NOMO-1 treated with DMSO at 0.1 percent for 48 hours (cell line): ENCODE measurements at regions not wholly inside any gene's neighbourhood (a gene's known extent, or its start where the extent isn't known, plus 50 kb on each side); places are given as distances from the start of the nearest gene placed in this dataset.
A peak's percentile ranks its signal among the peaks of the same experiment; 100 is the strongest.
"Not testable (repeated sequence)": the region's sequence is repeated elsewhere in the genome, so short reads cannot be mapped to it uniquely, and the experiment has no call there.

Source experiments
- DNase-seq: peaks from one replicate; lab custom pipeline; 2025; ENCODE audit not compliant: unreplicated experiment; lab: John Stamatoyannopoulos, UW

DNA sequence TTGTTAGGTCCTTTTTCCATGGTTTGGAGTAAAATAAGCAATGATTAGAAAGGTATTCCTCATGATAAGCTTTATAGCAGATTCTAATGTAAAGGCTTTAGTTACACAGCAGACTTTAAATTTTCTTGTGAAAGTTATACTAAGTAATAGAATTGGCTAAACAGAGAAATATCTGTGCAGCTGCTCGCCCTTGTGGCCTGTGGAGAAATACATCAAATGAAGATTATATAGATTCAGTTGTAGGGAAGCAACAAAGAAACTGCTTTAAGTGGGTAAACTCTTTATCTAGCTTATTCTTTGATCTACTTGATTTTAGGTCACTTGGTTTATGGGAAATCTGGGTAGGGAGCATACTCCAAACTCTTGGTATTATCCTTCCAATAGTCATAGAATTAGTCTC is 1269.7 kb upstream of the SPRY2 start:
- DNase-seq, result no peak

DNA sequence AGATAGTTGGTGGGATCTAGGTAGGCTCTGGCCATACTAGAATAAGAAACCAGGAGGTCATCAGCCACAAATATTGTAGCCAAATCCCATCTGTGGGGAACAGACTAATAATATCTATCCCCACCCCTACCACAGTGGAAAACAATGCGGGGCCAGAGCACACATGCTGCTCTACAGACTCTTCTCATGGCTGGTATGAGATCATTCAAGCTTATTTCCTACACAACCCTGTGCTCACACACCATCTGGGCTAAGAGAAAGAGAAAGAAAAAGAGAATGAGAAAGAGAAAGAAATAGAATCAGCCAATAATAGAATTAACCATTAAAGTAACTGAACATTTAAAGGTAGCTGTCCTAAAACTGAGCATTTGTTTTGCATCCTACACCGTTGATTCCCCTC is 1268.4 kb upstream of the SPRY2 start:
- DNase-seq, result no peak

GRCh38 chr13:81606074-81606473 is 1265.1 kb upstream of the SPRY2 start:
- no peak for DNase-seq

DNA sequence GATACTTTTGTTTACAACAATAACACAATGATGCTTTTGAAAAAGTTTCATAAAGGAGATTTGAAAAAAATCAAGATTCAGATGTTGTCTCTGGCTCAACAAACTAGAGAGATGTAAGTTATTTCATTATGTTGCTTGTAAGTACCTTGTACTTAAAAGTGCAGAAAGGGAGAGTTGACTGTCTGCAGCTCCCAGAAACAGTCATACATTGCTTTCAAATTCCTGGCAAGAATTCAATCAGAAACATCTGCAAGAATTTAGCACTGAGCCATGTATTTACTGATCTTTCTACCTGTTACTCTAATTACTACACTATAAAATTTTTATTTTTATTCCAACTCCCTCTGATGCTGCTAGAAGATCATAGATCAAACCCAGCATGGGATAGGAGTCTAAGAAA is 1261.3 kb upstream of the SPRY2 start:
- no peak for DNase-seq

GRCh38 chr13:81597101-81597500 is 1256.2 kb upstream of the SPRY2 start:
- no peak for DNase-seq

GRCh38 chr13:81596224-81596753 is 1255.4 kb upstream of the SPRY2 start:
- no peak for DNase-seq

DNA sequence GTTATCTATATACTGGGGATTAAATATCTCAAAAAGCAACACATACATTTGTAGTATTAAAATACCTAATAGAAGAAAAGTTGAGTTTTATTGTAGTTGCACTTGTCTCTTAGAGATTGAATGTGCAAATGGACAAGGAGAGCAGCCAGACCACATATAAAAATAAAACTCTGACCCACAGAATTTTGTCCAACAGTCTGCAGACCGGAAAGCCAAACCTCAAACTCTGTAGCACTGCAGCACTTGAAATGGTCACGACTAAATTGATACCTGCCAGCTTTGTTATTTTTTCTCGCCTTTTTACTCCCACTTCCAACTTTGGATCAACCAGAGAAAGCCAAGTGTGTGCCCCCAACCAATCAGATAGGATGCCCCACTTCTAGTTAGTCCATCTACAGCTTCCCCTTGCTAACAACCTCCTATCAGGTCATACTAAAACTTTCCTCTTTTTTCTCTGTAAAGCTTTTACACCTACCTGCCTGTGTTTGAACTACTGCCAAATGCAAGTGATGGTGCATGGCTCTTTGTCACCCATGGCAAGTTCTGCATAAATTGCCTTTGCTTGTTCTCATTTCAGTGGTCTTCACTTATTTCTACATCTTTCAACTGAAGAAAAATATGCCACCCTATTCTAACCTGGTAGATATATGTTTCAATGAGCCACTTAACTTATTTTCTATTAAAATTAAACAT is 1250.7 kb upstream of the SPRY2 start:
- DNase-seq, result no peak

DNA sequence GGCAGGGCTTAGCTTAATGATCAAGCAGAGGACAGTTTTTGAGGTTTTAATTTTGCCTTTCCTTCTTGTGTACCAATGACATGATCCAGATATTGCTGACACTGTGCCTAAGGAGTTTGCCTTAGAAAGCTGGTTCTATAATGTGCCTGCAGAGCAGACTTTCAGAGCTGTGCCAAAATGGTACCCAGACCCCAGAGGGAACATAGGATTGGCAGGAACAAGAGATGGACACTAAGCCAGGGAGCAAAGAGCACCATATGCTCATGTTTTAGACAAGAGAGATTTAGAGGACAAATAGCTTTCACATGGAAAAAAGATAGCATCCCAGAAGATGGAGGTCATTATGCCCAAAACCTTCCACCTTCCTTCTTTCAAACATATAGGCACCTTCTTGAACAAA is 1241.5 kb upstream of the SPRY2 start:
- DNase-seq, result no peak

DNA sequence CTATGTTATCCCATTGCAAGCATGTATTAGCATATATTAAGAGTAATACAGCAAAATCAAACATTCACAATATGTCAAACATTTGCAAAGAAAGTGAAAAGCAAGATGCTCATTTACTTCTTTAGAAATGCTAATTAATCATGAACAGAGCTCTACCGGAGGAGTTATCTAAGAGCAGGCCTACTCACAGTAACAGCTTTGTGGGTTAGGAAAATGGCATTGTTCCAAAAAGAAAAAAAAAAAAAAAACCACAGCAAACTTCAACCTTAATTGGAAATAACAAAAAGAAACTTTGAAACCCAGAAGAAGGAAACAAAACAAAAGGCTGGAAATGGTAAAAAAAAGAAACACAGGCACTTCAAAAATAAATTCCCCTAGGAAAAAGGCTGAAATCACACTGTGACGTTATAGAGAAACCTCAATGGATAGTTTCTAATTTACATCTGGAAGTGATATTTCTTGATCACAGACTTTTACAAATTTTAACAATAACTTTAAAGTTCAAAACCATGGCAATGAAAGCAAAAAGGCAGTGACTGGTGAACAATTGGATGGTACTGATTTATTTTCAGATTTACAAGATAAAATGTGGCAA is 1236.8 kb upstream of the SPRY2 start:
- DNase-seq, result no peak

GRCh38 chr13:81568824-81569223 is 1227.9 kb upstream of the SPRY2 start:
- no peak for DNase-seq

GRCh38 chr13:81565849-81566248 is 1224.9 kb upstream of the SPRY2 start:
- DNase-seq, result no peak

DNA sequence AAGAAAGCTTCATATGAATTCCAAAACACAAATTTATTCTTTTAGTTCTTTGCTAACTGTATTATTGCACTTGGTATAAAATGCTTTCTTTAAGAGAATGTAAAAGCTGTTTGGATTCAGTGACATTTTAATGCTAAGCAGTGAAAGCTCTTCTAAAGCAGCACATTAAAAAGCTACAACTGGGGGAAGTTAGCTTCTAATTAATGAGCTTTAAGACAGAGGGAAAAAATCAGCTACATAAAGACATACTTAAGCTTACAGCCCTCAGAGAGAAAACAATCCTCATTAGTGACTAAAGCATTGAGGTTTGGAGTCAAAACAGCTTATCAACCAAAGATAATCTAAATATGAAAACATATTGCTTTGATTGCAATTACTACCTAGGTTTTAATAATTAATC is 1222.2 kb upstream of the SPRY2 start:
- no peak for DNase-seq

- DNase-seq, result no peak
These were observed 1221.7 kb upstream of the SPRY2 start for GRCh38 chr13:81562598-81562997.

DNA sequence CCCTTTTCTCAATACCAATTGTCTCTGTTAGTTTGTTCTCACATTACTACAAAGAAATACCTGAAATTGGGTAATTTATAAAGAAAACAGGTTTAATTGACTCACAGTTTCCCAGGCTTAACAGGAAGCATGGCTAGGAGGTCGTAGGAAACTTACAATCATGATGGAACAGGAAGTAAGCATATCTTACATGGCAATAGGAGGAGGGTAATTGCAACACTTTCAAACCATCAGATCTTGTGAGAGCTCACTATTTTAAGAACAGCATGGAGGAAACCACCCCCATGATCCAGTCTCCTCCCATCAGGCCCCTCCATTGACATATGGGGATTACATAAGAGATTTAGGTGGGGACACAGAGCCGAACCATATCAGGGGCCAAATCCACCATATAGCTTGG is 1210.1 kb upstream of the SPRY2 start:
- peak; percentile 21 for DNase-seq

DNA sequence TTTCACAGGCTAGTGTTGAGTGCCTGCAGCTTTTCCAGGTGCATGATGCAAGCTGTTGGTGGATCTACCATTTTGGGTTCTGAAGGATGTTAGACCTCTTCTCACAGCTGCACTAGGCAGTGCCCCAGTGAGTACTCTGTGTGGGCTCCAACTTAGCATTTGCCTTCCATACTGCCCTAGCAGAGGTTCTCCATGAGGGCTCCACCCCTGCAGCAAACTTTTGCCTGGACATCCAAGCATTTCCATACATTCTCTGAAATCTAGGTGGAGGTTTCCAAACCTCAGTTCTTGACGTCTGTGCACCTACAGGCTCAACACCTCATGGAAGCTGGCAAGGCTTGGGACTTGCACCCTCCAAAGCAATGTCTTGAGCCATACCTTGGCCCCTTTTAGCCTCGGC is 1205.4 kb upstream of the SPRY2 start:
- not testable (repeated sequence) for DNase-seq

DNA sequence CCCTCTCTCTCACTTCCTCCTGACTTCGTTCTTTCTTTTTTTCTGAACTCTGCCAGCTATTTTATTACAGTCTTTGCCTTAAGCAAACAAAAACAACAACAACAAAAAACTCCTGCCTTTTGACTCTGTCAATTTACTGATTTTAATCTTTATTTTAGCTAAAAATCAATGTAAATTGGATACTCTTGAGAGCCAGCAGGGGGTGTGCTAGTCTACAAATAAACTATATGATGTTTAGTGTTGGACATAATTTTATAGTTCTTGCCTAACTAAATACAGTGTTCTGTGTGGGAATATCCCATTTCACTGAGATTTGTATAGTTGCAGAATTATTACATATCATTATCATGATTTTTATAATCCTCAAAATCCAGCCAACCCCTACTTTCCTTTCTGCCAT is 1199.9 kb upstream of the SPRY2 start:
- no peak for DNase-seq

GRCh38 chr13:81539643-81540150 is 1198.8 kb upstream of the SPRY2 start:
- no peak for DNase-seq

DNA sequence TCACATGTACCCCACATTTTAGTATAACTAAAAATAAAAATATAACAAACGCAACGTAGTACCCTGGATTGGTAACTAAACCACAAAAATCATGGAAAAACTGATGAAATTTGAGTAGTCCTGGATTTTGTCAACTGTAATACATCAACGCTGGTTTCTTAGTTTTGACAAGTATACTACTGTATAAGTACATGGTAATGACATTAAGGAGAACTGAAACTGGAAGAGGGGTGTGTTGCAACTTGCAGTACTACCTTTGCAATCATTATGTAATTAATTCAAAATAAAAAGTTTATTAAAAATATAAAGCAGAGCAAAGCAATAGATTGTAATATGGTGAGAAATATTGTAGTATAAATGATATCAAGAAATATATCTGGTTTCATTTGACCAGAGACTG is 1158.0 kb upstream of the SPRY2 start:
- DNase-seq, result peak; percentile 9

DNA sequence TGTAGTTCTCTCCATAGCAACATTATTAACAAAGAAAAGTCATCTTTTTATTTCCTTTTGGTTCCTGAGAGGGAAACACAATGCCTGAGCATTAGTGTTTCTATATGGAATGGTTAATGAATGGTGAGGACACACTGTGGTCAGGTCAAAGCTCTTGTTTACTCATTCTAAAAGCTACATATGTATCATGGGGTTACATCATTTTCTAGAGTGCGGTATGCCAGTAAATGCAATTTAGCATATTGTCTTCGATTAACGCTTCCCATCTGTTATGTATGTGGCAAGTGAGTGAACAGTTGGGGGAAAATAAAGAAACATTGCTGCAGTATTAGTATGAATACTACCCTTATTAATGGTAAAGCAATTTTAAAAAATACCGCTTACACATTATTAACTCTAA is 1152.2 kb upstream of the SPRY2 start:
- DNase-seq, result no peak

DNA sequence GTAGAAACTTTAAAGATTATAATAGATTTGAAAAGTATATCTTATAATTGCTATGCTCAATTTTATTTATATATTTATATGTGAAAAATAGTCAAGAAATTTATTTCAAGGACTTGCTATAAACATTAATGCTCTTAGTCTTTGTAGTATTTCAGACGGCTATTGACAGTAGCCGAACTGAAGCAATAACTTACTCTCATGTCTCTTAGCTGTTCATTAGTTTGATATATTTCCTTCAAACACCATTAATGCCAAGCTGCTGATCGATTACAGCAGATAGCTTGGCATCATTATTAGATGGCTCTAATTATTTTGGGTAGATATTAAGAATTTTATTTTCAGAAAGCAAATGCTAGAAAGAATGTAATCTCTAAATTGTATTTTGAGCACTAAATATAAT is 1151.5 kb upstream of the SPRY2 start:
- no peak for DNase-seq

DNA sequence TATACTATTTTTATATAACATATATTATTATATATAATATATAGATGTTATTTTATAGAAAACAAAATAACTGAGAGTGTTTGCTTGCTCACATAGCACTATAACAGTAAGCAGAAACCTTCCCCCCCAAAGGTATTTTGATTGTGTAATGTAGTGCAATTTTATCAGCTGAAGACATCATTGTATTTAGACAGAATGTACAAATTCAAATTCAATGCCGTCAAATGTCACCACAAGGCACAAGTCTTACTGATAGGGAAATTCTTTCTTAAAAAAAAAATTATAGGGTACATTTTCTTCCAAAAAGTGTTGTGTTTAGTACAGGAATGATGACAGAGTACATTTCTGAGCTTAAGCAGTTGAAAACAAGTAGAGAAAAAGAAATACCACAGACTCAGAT is 1147.1 kb upstream of the SPRY2 start:
- no peak for DNase-seq

GRCh38 chr13:81487151-81487550 is 1146.2 kb upstream of the SPRY2 start:
- DNase-seq, result no peak

DNA sequence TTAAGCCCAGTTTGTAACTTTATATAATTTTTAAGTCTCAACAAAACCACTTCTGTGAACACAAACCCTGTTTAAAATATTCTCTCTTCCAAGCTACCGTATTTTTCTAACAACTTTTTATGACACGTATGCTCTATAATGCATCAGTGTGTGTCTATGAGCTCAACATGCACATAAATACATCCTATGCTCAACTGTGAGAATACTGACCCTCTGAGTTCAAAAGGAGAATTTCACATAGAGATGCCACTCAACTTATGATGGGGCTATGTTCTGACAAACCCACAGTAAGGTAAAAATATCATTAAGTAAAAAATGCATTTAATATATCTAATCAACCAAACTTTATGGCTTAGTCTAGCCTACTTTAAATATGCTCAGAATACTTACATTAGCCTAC is 1139.7 kb upstream of the SPRY2 start:
- DNase-seq, result no peak
